Prostate gland (tissue), 2 donors: ENCODE measurements at regions not wholly inside any gene's neighbourhood (a gene's known extent, or its start where the extent isn't known, plus 50 kb on each side); places are given as distances from the start of the nearest gene placed in this dataset.

ENCODE experiments used
- DNase-seq: peaks from one replicate; pipeline ENCODE4 v3.0.0-alpha.2; 2019; ENCODE audit warnings: low spot score
- H3K27ac ChIP-seq, 2 donors: fragments of 200-600 bp; sonication (generic); 2 replicates each; pipeline ENCODE4 v1.5.1; 2017 to 2019
- H3K27me3 ChIP-seq: fragments of 200-600 bp; sonication (generic); replicated peaks from 2 replicates; pipeline ENCODE4 v1.5.1; 2019; ENCODE audit not compliant: insufficient read depth
- H3K36me3 ChIP-seq, 2 donors: fragments of 200-600 bp; sonication (generic); 1 replicate in 1 of 2; 2 replicates in 1 of 2; pipeline versions ENCODE4 v1.5.1 to v1.8.1; 2017 to 2019
- H3K4me1 ChIP-seq: fragments of 200-600 bp; sonication (generic); replicated peaks from 2 replicates; pipeline ENCODE4 v1.5.1; 2019
- H3K4me3 ChIP-seq, 2 donors: fragments of 200-600 bp; sonication (generic); 2 replicates each; pipeline ENCODE4 v1.5.1; 2017 to 2019
- H3K9me3 ChIP-seq: fragments of 200-600 bp; sonication (generic); 2 replicates; pipeline ENCODE4 v1.5.1; 2017
- CTCF ChIP-seq, 4 experiments: fragments of 200-600 bp in 2 of 4; fragments of 450-650 bp in 2 of 4; sonication (generic) in 2 of 4; IDR thresholded peaks; 1 replicate in 3 of 4; 2 replicates in 1 of 4; pipeline ENCODE4 v1.5.1; 2016 to 2019; ENCODE audit warnings: antibody characterized with exemption in 4 of 4, mild to moderate bottlenecking in 2 of 4, moderate library complexity in 2 of 4
- POLR2A ChIP-seq: fragments of 450-650 bp; IDR thresholded peaks from one replicate; pipeline ENCODE4 v1.6.1; 2016; ENCODE audit warnings: antibody characterized with exemption, mild to moderate bottlenecking
- POLR2AphosphoS5 ChIP-seq: sonication (generic); formaldehyde crosslinking; IDR thresholded peaks from one replicate; pipeline ENCODE4 v1.6.1; 2017; ENCODE audit warnings: antibody characterized with exemption
- WGBS: methylation state at CpG from one replicate; pipeline ENCODE4 v1.1.5; 2018; 5-methylcytosine and 5-hydroxymethylcytosine counted together
- intact Hi-C: fragments of 100-400 bp; cut with DNase I; formaldehyde crosslinking; loops from one replicate; pipeline ENCODE4 v1.14.2; 2022

GRCh38 chr18:44051026-44051425 lies 629.7 kb upstream of the SETBP1 start:
- no peaks in the 10 kb centered on the region for H3K27me3 ChIP-seq
- H3K36me3 ChIP-seq: no peaks in the 10 kb centered on the region
- H3K9me3 ChIP-seq: no peaks in the 10 kb centered on the region
- H3K4me1 ChIP-seq: no peaks in the 10 kb centered on the region
- H3K4me3 ChIP-seq: no peak overlapping the region
- no peak for DNase-seq
- WGBS: 61% methylated on average over 1 of the region's 1 CpG
- no peak for TF ChIP-seq POLR2AphosphoS5
- TF ChIP-seq CTCF (IDR thresholded peaks at IDR 0.05): no peak
- TF ChIP-seq POLR2A: no peak
- no peak overlapping the region for H3K27ac ChIP-seq
- intact Hi-C loops: no loop called here

GRCh38 chr18:44054514-44054913 lies 626.2 kb upstream of the SETBP1 start:
- no peaks in the 10 kb centered on the region for H3K9me3 ChIP-seq
- H3K27me3 ChIP-seq: no peaks in the 10 kb centered on the region
- no peaks in the 10 kb centered on the region for H3K4me1 ChIP-seq
- no peak overlapping the region for H3K4me3 ChIP-seq
- no peak overlapping the region for H3K27ac ChIP-seq
- 71% methylated on average over 1 of the region's 1 CpG for WGBS
- H3K36me3 ChIP-seq: no peaks in the 10 kb centered on the region
- DNase-seq: no peak
- intact Hi-C loops: no loop called here
- TF ChIP-seq POLR2AphosphoS5 (no peak), POLR2A (no peak), CTCF (IDR thresholded peaks at IDR 0.05) (no peak)

GRCh38 chr18:44060197-44060596 lies 620.5 kb upstream of the SETBP1 start:
- Histone ChIP-seq H3K4me1 (no peaks in the 10 kb centered on the region), H3K9me3 (no peaks in the 10 kb centered on the region), H3K27ac (no peak overlapping the region), H3K4me3 (no peak overlapping the region), H3K36me3 (no peaks in the 10 kb centered on the region), H3K27me3 (no peaks in the 10 kb centered on the region)
- WGBS: 89% methylated on average over 3 of the region's 3 CpGs
- TF ChIP-seq POLR2AphosphoS5: no peak
- no peak for TF ChIP-seq CTCF (IDR thresholded peaks at IDR 0.05)
- no peak for TF ChIP-seq POLR2A
- no peak for DNase-seq
- intact Hi-C loops: no loop called here

GRCh38 chr18:44061438-44061837 lies 619.2 kb upstream of the SETBP1 start:
- no peaks in the 10 kb centered on the region for H3K36me3 ChIP-seq
- H3K9me3 ChIP-seq: no peaks in the 10 kb centered on the region
- no peak for TF ChIP-seq CTCF (IDR thresholded peaks at IDR 0.05)
- TF ChIP-seq POLR2AphosphoS5: no peak
- TF ChIP-seq POLR2A: no peak
- no peak overlapping the region for H3K4me3 ChIP-seq
- H3K27ac ChIP-seq: no peak overlapping the region
- intact Hi-C loops: no loop called here
- no peaks in the 10 kb centered on the region for H3K27me3 ChIP-seq
- H3K4me1 ChIP-seq: no peaks in the 10 kb centered on the region
- DNase-seq: no peak
- 94% methylated on average over 7 of the region's 7 CpGs for WGBS

- TF ChIP-seq CTCF (IDR thresholded peaks at IDR 0.05) (no peak), POLR2A (no peak), POLR2AphosphoS5 (no peak)
- Histone ChIP-seq H3K4me3 (no peak overlapping the region), H3K27me3 (no peaks in the 10 kb centered on the region), H3K4me1 (no peaks in the 10 kb centered on the region), H3K27ac (no peak overlapping the region), H3K9me3 (no peaks in the 10 kb centered on the region), H3K36me3 (no peaks in the 10 kb centered on the region)
- no peak for DNase-seq
- intact Hi-C loops: no loop called here
- 95% methylated on average over 4 of the region's 4 CpGs for WGBS
These were observed 618.3 kb upstream of the SETBP1 start for GRCh38 chr18:44062345-44062744.
